DOHH2 (cell line): ENCODE measurements at regions not wholly inside any gene's neighbourhood (a gene's known extent, or its start where the extent isn't known, plus 50 kb on each side); places are given as distances from the start of the nearest gene placed in this dataset.

Source experiments
- H3F3A ChIP-seq: fragments of 200-600 bp; sonication (generic), shearing (Covaris generic); 2 replicates; pipeline ENCODE4 v1.6.0; 2016; ENCODE audit warnings: antibody characterized with exemption, mild to moderate bottlenecking; ENCODE audit not compliant: control insufficient read depth, insufficient read depth
- H3K27ac ChIP-seq: fragments of 200-600 bp; sonication (generic); 2 replicates; pipeline ENCODE4 v1.5.1; 2014; ENCODE audit warnings: low read depth, mild to moderate bottlenecking, low read length, moderate library complexity
- H3K27me3 ChIP-seq: fragments of 200-600 bp; sonication (generic); 2 replicates; pipeline ENCODE4 v1.6.1; 2014; ENCODE audit warnings: mild to moderate bottlenecking, low read length, mixed read lengths; ENCODE audit not compliant: control insufficient read depth
- H3K36me3 ChIP-seq: fragments of 200-600 bp; sonication (generic); 2 replicates; pipeline ENCODE4 v1.6.1; 2014; ENCODE audit warnings: mild to moderate bottlenecking, low read length, moderate library complexity, mixed read lengths; ENCODE audit not compliant: control insufficient read depth
- H3K4me1 ChIP-seq: fragments of 200-600 bp; sonication (generic); 2 replicates; pipeline ENCODE4 v1.6.1; 2014; ENCODE audit warnings: mild to moderate bottlenecking, low read length, mixed read lengths; ENCODE audit not compliant: control insufficient read depth
- H3K4me2 ChIP-seq: fragments of 200-600 bp; sonication (generic); 2 replicates; pipeline ENCODE4 v1.6.0; 2014; ENCODE audit warnings: mild to moderate bottlenecking, low read length, moderate library complexity
- H3K4me3 ChIP-seq: fragments of 200-600 bp; sonication (generic); 2 replicates; pipeline ENCODE4 v1.5.1; 2014; ENCODE audit warnings: mild to moderate bottlenecking, low read length, mixed read lengths
- H3K79me2 ChIP-seq: fragments of 200-600 bp; sonication (generic); 2 replicates; pipeline ENCODE4 v1.6.1; 2014; ENCODE audit warnings: mild to moderate bottlenecking, low read length, mixed read lengths; ENCODE audit not compliant: control insufficient read depth
- H3K9me2 ChIP-seq: fragments of 200-600 bp; sonication (generic); replicated peaks from 2 replicates; pipeline ENCODE4 v1.6.1; 2014; ENCODE audit warnings: mild to moderate bottlenecking, low read length, mixed read lengths; ENCODE audit not compliant: control insufficient read depth
- H3K9me3 ChIP-seq: fragments of 200-600 bp; sonication (generic); 2 replicates; pipeline ENCODE4 v1.6.1; 2014; ENCODE audit warnings: antibody characterized with exemption, low read length, mixed read lengths; ENCODE audit not compliant: control insufficient read depth, insufficient read depth
- H4K20me1 ChIP-seq: fragments of 200-600 bp; sonication (generic); 2 replicates; pipeline ENCODE4 v1.6.0; 2014; ENCODE audit warnings: low read depth, mild to moderate bottlenecking, antibody characterized with exemption, low read length, moderate library complexity; ENCODE audit not compliant: control insufficient read depth, insufficient read depth
- EZH2phosphoT487 ChIP-seq: fragments of 200-600 bp; sonication (generic); IDR thresholded peaks from 2 replicates; pipeline ENCODE4 v1.6.1; 2017; ENCODE audit warnings: borderline replicate concordance, mild to moderate bottlenecking, antibody characterized with exemption, low read length, moderate library complexity, mixed read lengths
- TF ChIP-seq, protein P1 (sequence below): fragments of 200-600 bp; sonication (generic); IDR thresholded peaks from one replicate; pipeline ENCODE4 v1.5.1; 2014; ENCODE audit warnings: antibody characterized with exemption, mild to moderate bottlenecking, low read depth, low read length; ENCODE audit not compliant: poor library complexity, severe bottlenecking

DNA sequence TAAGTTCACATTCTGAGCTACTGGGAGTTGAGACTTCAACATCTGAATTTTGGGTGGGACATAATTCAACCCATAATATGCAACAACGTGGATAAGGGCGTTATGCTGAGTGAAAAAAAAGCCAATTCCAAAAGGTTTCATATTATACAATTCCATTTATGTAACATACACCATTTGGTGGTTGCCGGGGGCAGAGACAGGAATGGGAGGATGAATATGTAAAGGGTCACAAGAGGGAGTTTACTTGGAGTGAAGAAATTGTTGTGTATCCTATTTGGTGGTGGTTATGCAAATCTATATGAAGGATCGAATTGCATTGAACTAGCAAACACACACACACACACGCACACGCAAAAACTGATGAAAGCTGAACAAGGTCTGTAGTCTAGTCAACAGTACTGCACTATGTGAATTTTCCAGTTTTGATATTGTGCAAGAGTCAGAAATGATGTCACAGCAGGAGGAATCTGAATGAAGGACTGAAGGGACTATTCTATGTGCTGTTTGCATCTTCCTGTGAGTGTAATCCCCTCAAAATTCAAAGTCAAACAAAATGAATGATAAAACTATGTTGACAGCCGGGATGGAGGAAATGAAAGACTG is 249.2 kb upstream of the HABP2 start:
- no peaks in the 10 kb centered on the region for H3K9me2 ChIP-seq
- H3K79me2 ChIP-seq: no peaks in the 10 kb centered on the region
- peaks cover 6% of the 10 kb centered on the region for H3K4me1 ChIP-seq
- H4K20me1 ChIP-seq: no peaks in the 10 kb centered on the region
- no peaks in the 10 kb centered on the region for H3K9me3 ChIP-seq
- no peaks in the 10 kb centered on the region for H3K27me3 ChIP-seq
- H3K36me3 ChIP-seq: no peaks in the 10 kb centered on the region
- no peaks in the 10 kb centered on the region for H3F3A ChIP-seq
- H3K4me2 ChIP-seq: no peak overlapping the region
- no peak for TF ChIP-seq EZH2phosphoT487
- TF ChIP-seq, protein P1, sequence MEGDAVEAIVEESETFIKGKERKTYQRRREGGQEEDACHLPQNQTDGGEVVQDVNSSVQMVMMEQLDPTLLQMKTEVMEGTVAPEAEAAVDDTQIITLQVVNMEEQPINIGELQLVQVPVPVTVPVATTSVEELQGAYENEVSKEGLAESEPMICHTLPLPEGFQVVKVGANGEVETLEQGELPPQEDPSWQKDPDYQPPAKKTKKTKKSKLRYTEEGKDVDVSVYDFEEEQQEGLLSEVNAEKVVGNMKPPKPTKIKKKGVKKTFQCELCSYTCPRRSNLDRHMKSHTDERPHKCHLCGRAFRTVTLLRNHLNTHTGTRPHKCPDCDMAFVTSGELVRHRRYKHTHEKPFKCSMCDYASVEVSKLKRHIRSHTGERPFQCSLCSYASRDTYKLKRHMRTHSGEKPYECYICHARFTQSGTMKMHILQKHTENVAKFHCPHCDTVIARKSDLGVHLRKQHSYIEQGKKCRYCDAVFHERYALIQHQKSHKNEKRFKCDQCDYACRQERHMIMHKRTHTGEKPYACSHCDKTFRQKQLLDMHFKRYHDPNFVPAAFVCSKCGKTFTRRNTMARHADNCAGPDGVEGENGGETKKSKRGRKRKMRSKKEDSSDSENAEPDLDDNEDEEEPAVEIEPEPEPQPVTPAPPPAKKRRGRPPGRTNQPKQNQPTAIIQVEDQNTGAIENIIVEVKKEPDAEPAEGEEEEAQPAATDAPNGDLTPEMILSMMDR: no peak
- H3K27ac ChIP-seq: no peak overlapping the region
- no peak overlapping the region for H3K4me3 ChIP-seq

- Histone ChIP-seq H3K9me3 (no peaks in the 10 kb centered on the region), H3K27ac (no peak overlapping the region), H3K36me3 (no peaks in the 10 kb centered on the region), H3K4me1 (peaks cover 6% of the 10 kb centered on the region), H3K4me3 (no peak overlapping the region), H3F3A (no peaks in the 10 kb centered on the region), H3K79me2 (no peaks in the 10 kb centered on the region), H4K20me1 (no peaks in the 10 kb centered on the region), H3K27me3 (no peaks in the 10 kb centered on the region), H3K4me2 (no peak overlapping the region), H3K9me2 (no peaks in the 10 kb centered on the region)
- no peak for TF ChIP-seq EZH2phosphoT487
- TF ChIP-seq, protein P1: no peak
Measured at GRCh38 chr10:113304726-113305125, 248.1 kb upstream of the HABP2 start.

- Histone ChIP-seq H3K27me3 (no peaks in the 10 kb centered on the region), H3K4me1 (peaks cover 1% of the 10 kb centered on the region), H3K9me3 (no peaks in the 10 kb centered on the region), H3K36me3 (no peaks in the 10 kb centered on the region), H3K4me2 (no peak overlapping the region), H3K79me2 (no peaks in the 10 kb centered on the region), H3K27ac (no peak overlapping the region), H3K9me2 (no peaks in the 10 kb centered on the region), H3F3A (no peaks in the 10 kb centered on the region), H4K20me1 (no peaks in the 10 kb centered on the region), H3K4me3 (no peak overlapping the region)
- TF ChIP-seq EZH2phosphoT487: no peak
- TF ChIP-seq, protein P1: no peak
Measured at GRCh38 chr10:113305871-113306270, 247.0 kb upstream of the HABP2 start.

- TF ChIP-seq, protein P1: no peak
- no peak for TF ChIP-seq EZH2phosphoT487
- no peaks in the 10 kb centered on the region for H3K4me1 ChIP-seq
- no peak overlapping the region for H3K27ac ChIP-seq
- H3K4me3 ChIP-seq: no peak overlapping the region
- H3K79me2 ChIP-seq: no peaks in the 10 kb centered on the region
- no peaks in the 10 kb centered on the region for H3K36me3 ChIP-seq
- no peaks in the 10 kb centered on the region for H3K9me2 ChIP-seq
- no peak overlapping the region for H3K4me2 ChIP-seq
- no peaks in the 10 kb centered on the region for H3K9me3 ChIP-seq
- H3F3A ChIP-seq: no peaks in the 10 kb centered on the region
- H3K27me3 ChIP-seq: no peaks in the 10 kb centered on the region
- H4K20me1 ChIP-seq: no peaks in the 10 kb centered on the region
Measured at GRCh38 chr10:113309791-113310190, 243.1 kb upstream of the HABP2 start.
